T47D (cell line): ENCODE measurements at regions not wholly inside any gene's neighbourhood (a gene's known extent, or its start where the extent isn't known, plus 50 kb on each side); places are given as distances from the start of the nearest gene placed in this dataset.
A peak's percentile ranks its signal among the peaks of the same experiment; 100 is the strongest.

ENCODE experiments used
- DNase-seq, 2 experiments: peaks; one replicate each; pipeline versions ENCODE4 v3.0.0 to v3.0.0-alpha.2; 2011 to 2012; ENCODE audit warnings: low read depth in 1 of 2, low spot score in 1 of 2
- JUND ChIP-seq: IDR thresholded peaks from 2 replicates; pipeline ENCODE4 v1.6.1; 2012; ENCODE audit warnings: low read depth
- in situ Hi-C: cut with HindIII; loops from 2 replicates; pipeline ENCODE4 v1.10.0; 2016; ENCODE audit warnings: low sequenced_read_pairs, low pct_unique_long_range_greater_than_20kb

- in situ Hi-C loops = no loop called here
- DNase-seq = no peak
- no peak for TF ChIP-seq JUND
Observed at GRCh38 chr14:97620066-97620465, 822.9 kb downstream of the VRK1 start.

DNA sequence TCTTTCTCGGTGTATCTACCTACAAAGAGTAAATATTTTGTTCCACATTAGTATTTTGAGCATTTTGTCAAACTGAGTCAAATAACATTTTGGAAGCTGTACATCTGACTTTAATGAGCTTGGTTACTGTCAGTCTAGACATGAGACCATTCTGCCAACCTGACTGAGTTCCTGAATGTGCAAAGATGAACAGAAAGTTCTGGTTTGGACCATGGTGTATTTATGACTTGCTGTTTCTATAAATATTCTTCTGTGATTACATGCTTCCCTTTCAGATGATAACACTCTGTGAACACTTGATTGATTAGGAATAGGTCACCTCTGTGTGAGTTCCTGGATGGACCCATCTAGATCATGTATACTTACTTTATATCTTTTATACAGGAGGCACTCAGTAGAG, 827.8 kb downstream of the VRK1 start:
- no peak for TF ChIP-seq JUND
- no peak for DNase-seq
- in situ Hi-C loops = no loop called here

DNA sequence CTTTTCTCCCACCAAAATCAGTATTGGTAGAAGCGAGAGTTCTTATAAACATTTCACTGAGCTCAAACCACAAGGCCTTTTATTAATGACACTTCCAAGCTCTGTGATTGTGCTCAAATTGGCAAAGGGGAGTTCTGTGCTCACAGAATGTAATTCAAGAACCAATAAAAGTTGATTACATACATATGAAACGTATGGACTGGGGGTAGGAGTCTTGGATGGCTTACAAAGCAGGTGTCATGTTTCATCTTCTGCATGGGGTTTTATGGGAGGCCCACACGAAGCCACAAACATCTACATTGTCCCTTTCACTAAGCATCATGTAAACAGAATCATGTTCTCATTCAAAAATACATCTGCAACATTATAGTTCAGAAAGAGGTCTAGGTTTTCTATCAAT, 828.3 kb downstream of the VRK1 start:
- in situ Hi-C loops = no loop called here
- DNase-seq = no peak

GRCh38 chr14:97626088-97626487, 828.9 kb downstream of the VRK1 start:
- DNase-seq = no peak
- in situ Hi-C loops = no loop called here
- no peak for TF ChIP-seq JUND

More for the DNA sequence above, 828.3 kb downstream of the VRK1 start:
- TF ChIP-seq JUND = no peak

DNA sequence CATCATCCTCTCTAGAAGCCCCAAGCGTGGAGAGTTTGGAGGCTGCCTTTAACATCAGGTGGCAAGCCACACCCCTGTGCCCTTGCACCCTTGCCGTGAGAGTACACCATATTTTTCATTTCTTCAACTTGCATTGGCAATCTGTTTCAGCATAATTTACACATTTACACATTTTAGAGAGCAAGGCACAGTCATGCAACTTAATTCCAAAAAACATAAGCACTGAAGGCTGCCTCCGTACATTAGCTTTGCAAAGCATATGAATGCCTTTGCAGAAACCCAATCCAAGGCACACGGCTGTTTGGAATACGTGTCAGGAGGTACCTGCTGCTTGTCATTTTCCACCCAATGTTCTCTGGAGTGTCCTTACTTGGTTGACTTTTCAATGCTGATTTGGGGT, 833.1 kb downstream of the VRK1 start:
- in situ Hi-C loops = no loop called here
- DNase-seq = no peak

DNA sequence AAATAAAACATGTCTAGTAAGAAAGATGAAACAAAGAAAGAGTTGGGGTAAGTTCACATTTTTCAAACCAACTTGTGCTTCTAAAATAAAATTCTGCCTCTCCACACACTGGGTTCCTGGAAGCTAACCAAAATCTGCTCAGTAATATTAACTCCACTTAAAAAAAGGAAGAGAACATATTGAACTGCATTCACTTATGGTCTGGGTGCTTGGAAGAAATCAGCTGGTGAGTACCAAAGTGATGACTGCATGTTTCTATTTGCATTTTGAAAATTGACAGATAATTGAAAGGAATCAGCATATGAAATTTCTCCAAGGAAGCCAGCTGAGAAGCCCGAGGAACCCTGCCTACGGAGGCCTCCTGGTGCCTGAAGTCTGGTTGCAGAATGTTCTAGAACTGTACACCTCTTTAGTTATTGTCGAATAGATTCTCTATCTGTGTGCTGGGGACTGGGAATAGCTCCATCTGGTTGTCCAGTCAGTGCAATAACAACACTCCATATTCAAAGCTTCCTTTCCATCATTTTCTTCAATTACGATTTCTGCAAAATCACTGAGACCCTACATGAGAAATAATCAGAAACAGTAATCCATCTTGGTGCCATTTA, 836.1 kb downstream of the VRK1 start:
- TF ChIP-seq JUND = no peak
- peak in 1 of 2 experiments; percentile 23 for DNase-seq
- in situ Hi-C loops = no loop called here

More for the DNA sequence above, 833.1 kb downstream of the VRK1 start:
- TF ChIP-seq JUND = no peak

DNA sequence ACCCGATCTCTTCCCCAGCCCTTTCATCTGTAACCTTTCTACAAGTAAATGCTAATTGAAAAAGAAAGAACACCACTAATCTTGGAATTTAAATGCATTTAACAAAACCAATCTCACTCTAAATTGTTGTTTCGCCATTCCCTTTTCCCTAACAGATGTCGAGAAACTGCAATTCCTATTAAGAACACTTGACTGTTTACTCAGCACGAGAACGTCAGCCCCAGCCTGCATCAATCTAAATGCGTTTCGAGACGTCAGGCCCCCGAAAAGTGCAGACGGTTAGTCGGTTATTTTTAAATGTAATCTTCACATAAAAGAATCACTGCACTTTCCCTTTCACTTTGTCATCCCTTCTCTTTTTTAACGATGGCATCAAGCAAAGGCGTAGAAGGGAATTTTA, 837.6 kb downstream of the VRK1 start:
- in situ Hi-C loops = no loop called here
- peak; percentile 23 to 54 for DNase-seq
- TF ChIP-seq JUND = no peak

DNA sequence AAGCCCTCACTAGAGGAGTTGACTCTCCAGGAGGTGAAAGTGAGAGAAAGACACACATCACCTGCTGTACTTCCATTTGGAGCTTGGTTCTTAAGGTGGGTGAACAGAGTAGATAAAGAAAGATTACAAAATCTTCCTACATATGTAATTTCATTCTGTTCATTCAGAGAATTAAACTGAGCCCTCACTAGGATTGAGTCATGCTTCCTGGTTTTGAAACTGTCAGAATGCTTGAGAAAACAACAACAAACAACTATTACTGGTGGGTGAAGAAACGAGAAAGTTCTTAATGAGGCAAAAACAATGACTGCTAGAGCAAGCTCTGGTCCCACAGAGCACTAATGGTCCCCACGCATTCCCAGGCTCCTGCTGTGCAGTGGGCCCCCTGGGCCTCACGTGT, 841.7 kb downstream of the VRK1 start:
- in situ Hi-C loops = no loop called here
- DNase-seq = no peak

DNA sequence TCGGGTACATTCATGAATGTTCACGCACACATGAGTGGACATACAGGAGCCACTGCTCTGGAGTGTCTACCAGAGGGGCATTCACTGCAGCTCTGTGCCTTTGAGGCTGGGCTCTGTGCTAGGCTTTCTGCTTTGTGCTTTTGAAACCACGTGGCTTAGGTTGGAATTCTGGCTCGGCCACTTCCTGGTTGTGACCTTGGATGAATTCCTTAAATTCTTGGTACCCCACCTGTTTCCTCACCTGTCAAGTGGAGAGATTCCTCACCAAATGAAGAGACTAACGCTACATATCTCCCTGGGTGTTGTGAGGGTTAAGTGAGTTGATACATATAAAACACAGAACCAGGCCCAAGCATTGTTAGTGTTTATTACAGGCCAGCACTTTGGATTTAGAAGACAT, 842.8 kb downstream of the VRK1 start:
- in situ Hi-C loops = no loop called here
- no peak for TF ChIP-seq JUND
- DNase-seq = peak in 1 of 2 experiments; percentile 51

More for the DNA sequence above, 841.7 kb downstream of the VRK1 start:
- no peak for TF ChIP-seq JUND

DNA sequence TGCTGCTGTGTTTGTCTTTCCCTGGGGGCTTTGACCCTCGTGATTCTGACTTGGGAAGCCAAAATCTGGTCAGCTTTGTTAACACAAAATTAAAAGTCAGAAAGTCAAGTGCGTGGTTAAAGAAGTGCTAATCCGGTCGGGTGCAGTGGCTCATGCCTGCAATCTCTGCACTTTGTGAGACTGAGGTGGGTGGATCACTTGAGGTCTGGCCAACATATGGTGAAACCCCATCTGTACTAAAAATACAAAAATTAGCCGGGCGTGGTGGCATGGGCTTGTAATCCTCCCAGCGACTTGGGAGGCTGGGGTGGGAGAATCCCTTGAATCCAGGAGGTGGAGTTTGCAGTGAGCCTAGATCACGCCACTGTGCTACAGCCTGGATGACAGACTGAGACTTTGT, 844.6 kb downstream of the VRK1 start:
- in situ Hi-C loops = no loop called here
- TF ChIP-seq JUND = no peak
- DNase-seq = no peak

DNA sequence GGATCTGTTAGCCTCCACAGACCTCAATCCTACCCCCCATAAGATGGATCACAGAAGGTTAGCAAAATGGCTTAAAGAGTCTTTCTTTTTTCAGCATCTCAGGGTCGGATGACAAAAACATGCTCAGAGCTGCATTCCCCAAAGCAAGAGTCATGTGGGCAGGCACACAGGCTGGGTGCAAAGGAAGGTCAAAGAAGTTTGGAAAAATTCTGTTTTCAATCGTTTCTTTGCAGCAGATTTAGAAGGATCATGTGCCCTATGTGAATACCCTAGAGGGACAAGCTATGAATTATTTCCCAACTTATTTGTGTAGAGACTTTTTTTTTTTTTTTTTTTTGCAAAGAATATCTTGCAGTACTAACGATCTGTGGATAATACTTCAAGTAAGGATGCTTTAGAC, 845.4 kb downstream of the VRK1 start:
- no peak for TF ChIP-seq JUND
- in situ Hi-C loops = no loop called here
- no peak for DNase-seq

DNA sequence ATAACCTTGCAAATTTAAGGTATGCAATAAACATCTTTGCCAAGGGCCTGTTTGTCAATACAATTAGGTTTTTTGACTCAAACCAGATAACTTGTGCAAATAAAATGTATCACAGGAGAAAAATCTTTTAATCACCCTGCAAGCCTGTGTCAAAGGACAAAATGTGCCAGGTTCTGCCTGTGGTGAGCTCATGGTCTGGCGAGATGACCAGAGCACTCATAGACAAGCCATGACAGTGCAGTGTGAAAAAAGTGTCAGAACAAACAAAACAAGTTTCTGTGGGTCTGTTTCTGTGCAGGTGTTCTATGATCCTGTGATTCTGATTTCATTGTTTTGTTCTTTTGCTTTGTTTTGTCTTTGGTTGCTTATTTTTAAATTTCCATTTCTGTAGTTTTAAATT, 847.2 kb downstream of the VRK1 start:
- in situ Hi-C loops = no loop called here
- no peak for TF ChIP-seq JUND
- DNase-seq = no peak

DNA sequence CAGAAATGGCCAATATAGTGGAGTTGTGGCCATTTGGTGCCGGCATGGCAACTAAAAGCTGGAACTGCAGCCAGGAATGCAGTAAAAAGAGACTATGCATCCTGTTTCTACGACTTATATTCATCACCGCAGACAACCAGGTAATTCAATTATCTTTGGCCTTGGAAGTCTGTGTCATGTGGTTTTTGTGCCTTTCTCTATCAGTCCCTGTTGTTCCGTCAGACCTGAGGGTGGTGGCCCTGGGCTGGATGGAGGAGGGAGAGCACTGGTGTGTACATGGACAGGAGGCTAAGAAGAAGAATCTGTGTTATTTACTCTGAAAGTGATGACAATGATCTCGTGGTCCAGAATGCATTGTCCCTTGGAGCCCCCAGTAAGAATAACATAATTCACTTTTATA, 852.6 kb downstream of the VRK1 start:
- in situ Hi-C loops = no loop called here
- TF ChIP-seq JUND = no peak
- no peak for DNase-seq
